Activated CD4-positive, alpha-beta T cell treated with anti-CD3 and anti-CD28 coated beads, Interleukin-2, Interleukin-4, amounts not matched to agents 100 ng/mL and 50 ng/mL, durations not matched to agents 16 hours and 8 hours (primary cell): ENCODE measurements at regions not wholly inside any gene's neighbourhood (a gene's known extent, or its start where the extent isn't known, plus 50 kb on each side); places are given as distances from the start of the nearest gene placed in this dataset.

Experiments used
- DNase-seq: peaks from one replicate; pipeline ENCODE4 v3.0.0-alpha.2; 2020; ENCODE audit warnings: low spot score

GRCh38 chr2:238654479-238655197, 193.2 kb upstream of the TWIST2 start:
- DNase-seq, result no peak

- DNase-seq, result no peak
These were observed 192.6 kb upstream of the TWIST2 start for GRCh38 chr2:238655198-238655860.

GRCh38 chr2:238655974-238656722, 191.7 kb upstream of the TWIST2 start:
- no peak for DNase-seq

- DNase-seq, result no peak
These were observed 190.5 kb upstream of the TWIST2 start for GRCh38 chr2:238657132-238658053.

GRCh38 chr2:238658054-238658407, 189.9 kb upstream of the TWIST2 start:
- DNase-seq, result no peak

- DNase-seq, result no peak
These were observed 189.1 kb upstream of the TWIST2 start for GRCh38 chr2:238658820-238659219.

GRCh38 chr2:238659231-238659630, 188.7 kb upstream of the TWIST2 start:
- no peak for DNase-seq

GRCh38 chr2:238663586-238663985, 184.3 kb upstream of the TWIST2 start:
- DNase-seq, result no peak

- DNase-seq, result no peak
These were observed 182.0 kb upstream of the TWIST2 start for GRCh38 chr2:238665919-238666318.

GRCh38 chr2:238666543-238666942, 181.3 kb upstream of the TWIST2 start:
- no peak for DNase-seq

GRCh38 chr2:238667008-238667407, 180.9 kb upstream of the TWIST2 start:
- no peak for DNase-seq

- DNase-seq, result no peak
These were observed 180.2 kb upstream of the TWIST2 start for GRCh38 chr2:238667639-238668038.

- no peak for DNase-seq
These were observed 179.5 kb upstream of the TWIST2 start for GRCh38 chr2:238668426-238668825.

GRCh38 chr2:238669046-238669445, 178.8 kb upstream of the TWIST2 start:
- DNase-seq, result no peak

- no peak for DNase-seq
These were observed 178.3 kb upstream of the TWIST2 start for GRCh38 chr2:238669581-238670080.

- DNase-seq, result peak; percentile 37
These were observed 177.7 kb upstream of the TWIST2 start for GRCh38 chr2:238670111-238670585.

- DNase-seq, result no peak
These were observed 165.3 kb upstream of the TWIST2 start for GRCh38 chr2:238682536-238682935.

GRCh38 chr2:238684362-238685326, 163.2 kb upstream of the TWIST2 start:
- DNase-seq, result peak; percentile 32

GRCh38 chr2:238685327-238685709, 162.6 kb upstream of the TWIST2 start:
- DNase-seq, result no peak

GRCh38 chr2:238685713-238686112, 162.2 kb upstream of the TWIST2 start:
- DNase-seq, result no peak

- DNase-seq, result no peak
These were observed 161.7 kb upstream of the TWIST2 start for GRCh38 chr2:238686223-238686622.
